Subcutaneous abdominal adipose tissue (tissue), 5 donors: ENCODE measurements at regions not wholly inside any gene's neighbourhood (a gene's known extent, or its start where the extent isn't known, plus 50 kb on each side); places are given as distances from the start of the nearest gene placed in this dataset.

Experiments
- H3K27ac ChIP-seq: one replicate; pipeline ENCODE4 v1.7.0; 2013; ENCODE audit warnings: low read depth, mild to moderate bottlenecking, inconsistent platforms, low read length, moderate library complexity
- H3K27me3 ChIP-seq, 5 donors: one replicate each; pipeline ENCODE4 v1.7.0; 2013; ENCODE audit warnings: low read length in 5 of 5, inconsistent platforms in 1 of 5; ENCODE audit not compliant: control insufficient read depth in 5 of 5, insufficient read depth in 4 of 5
- H3K36me3 ChIP-seq, 5 donors: one replicate each; pipeline ENCODE4 v1.7.0; 2013; ENCODE audit warnings: low read length in 5 of 5; ENCODE audit not compliant: control insufficient read depth in 5 of 5, insufficient read depth in 5 of 5
- H3K4me1 ChIP-seq, 5 donors: one replicate each; pipeline ENCODE4 v1.7.0; 2013; ENCODE audit warnings: low read length in 5 of 5, mild to moderate bottlenecking in 3 of 5, moderate library complexity in 1 of 5; ENCODE audit not compliant: control insufficient read depth in 5 of 5, insufficient read depth in 5 of 5
- H3K4me3 ChIP-seq, 5 donors: one replicate each; pipeline ENCODE4 v1.7.0; 2013; ENCODE audit warnings: low read length in 5 of 5, low read depth in 1 of 5
- H3K9ac ChIP-seq, 5 donors: one replicate each; pipeline ENCODE4 v1.7.0; 2013; ENCODE audit warnings: low read length in 5 of 5, mild to moderate bottlenecking in 4 of 5, moderate library complexity in 3 of 5
- H3K9me3 ChIP-seq, 5 donors: one replicate each; pipeline ENCODE4 v1.7.0; 2013; ENCODE audit warnings: low read length in 5 of 5; ENCODE audit not compliant: control insufficient read depth in 5 of 5
- donor health status: healthy.
- donor health status: healthy.
- donor health status: healthy.
- donor health status: healthy.
- donor health status: healthy.

DNA sequence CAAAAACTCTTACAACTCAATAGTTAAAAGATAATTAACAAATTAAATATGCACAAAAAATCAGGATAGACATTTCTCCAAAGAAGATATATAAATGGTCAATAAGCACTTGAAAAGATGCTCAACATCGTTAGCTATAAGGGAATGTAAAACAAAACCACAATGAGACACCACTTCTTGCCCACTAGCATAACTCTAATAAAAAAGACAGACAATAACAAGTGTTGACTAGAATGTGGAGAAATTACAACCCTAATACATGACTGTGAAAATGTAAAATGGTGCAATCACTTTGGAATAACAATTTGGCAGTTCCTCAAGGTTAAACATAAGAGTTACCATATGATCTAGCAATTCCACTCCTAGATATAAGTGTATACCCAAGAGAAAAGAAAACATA lies 74.3 kb upstream of the PCGF5 start:
- H3K4me3 ChIP-seq, result no peak overlapping the region
- H3K9ac ChIP-seq, result no peak overlapping the region
- H3K36me3 ChIP-seq, result no peaks in the 10 kb centered on the region
- H3K27ac ChIP-seq, result no peak overlapping the region
- no peaks in the 10 kb centered on the region for H3K9me3 ChIP-seq
- H3K4me1 ChIP-seq, result no peaks in the 10 kb centered on the region
- no peaks in the 10 kb centered on the region for H3K27me3 ChIP-seq

DNA sequence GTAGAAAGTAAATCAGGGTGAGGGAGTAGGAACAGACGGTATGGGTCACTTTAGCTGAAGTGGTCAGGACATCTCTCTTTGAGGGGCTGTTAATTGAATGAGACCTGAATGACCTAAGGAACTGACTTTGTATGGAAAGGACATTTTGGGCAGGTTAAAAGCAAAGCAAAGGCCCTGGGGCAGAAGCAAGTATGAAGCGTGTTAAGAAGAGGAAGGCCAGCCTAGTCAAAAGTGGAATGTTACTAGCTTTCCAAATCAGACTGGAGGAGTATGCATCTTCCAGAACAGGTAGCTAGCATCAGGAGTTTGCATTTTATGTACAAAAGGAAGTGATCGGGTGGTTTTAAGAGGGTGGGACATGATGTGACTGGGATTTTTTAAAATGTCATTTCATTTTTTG lies 70.9 kb upstream of the PCGF5 start:
- Histone ChIP-seq H3K27ac (no peak overlapping the region), H3K4me3 (no peak overlapping the region), H3K4me1 (no peaks in the 10 kb centered on the region), H3K9ac (no peak overlapping the region), H3K9me3 (no peaks in the 10 kb centered on the region), H3K36me3 (no peaks in the 10 kb centered on the region), H3K27me3 (no peaks in the 10 kb centered on the region)

DNA sequence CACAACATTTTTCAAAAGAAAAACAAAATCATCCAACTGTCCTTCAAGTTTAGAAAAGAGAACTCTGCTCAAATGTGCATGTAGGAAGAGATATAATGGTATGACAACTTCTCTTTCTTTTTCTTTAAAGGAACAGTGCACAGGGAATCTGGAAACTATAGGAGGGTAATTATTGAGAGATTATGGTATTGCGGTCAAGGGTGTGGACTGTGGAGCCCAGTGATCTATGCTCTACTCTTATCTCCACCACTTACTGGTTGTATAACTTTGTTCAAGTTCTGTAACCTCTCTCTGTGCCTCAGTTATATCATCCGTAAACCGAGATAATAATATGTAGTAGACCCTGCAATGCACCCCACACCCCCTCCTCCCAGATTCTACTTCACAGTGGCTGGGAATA lies 69.8 kb upstream of the PCGF5 start:
- Histone ChIP-seq H3K36me3 (no peaks in the 10 kb centered on the region), H3K27me3 (no peaks in the 10 kb centered on the region), H3K4me3 (no peak overlapping the region), H3K9me3 (no peaks in the 10 kb centered on the region), H3K9ac (no peak overlapping the region), H3K4me1 (no peaks in the 10 kb centered on the region), H3K27ac (no peak overlapping the region)

DNA sequence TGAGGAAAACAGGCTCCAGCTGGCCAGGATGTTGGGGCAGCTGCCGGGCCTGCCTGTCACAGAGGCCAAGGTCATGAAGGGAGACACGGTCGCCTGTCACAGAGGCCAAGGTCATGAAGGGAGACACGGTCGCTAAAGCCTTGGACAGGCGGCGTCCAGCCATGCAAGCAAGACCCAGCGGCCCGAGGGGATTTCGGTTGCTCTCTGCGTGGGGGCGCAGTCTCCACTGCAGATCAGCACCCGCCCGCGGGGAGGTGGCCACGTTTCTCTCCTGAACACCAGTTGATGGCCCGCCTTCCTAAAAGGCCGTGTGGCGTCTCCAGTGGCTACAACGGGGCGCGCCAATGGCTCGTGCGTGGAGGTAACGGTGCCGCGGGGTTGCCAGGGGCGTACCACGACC lies 67.0 kb upstream of the PCGF5 start:
- Histone ChIP-seq H3K4me3 (no peak overlapping the region), H3K27me3 (no peaks in the 10 kb centered on the region), H3K9me3 (no peaks in the 10 kb centered on the region), H3K9ac (no peak overlapping the region), H3K4me1 (no peaks in the 10 kb centered on the region), H3K36me3 (no peaks in the 10 kb centered on the region), H3K27ac (no peak overlapping the region)

DNA sequence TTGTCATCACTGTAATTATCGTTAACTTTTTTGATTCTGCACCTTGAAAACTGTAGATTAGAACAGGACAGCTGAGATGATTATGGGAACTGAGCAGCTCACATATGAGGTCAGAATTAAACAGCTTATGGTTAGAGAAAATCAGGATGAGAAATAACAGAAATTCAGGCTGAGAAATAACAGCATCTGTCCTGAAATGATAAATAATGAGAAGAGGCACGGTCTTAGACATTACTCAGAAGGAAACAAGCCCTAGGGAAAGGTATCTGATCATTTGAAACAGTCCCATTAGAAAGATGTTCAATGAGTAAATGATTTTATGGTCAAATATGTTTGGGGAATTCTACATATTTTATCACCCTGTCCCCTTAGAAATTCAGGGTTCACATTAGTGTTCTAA lies 65.6 kb upstream of the PCGF5 start:
- Histone ChIP-seq H3K9me3 (no peaks in the 10 kb centered on the region), H3K9ac (no peak overlapping the region), H3K27ac (no peak overlapping the region), H3K36me3 (no peaks in the 10 kb centered on the region), H3K4me1 (no peaks in the 10 kb centered on the region), H3K27me3 (no peaks in the 10 kb centered on the region), H3K4me3 (no peak overlapping the region)

DNA sequence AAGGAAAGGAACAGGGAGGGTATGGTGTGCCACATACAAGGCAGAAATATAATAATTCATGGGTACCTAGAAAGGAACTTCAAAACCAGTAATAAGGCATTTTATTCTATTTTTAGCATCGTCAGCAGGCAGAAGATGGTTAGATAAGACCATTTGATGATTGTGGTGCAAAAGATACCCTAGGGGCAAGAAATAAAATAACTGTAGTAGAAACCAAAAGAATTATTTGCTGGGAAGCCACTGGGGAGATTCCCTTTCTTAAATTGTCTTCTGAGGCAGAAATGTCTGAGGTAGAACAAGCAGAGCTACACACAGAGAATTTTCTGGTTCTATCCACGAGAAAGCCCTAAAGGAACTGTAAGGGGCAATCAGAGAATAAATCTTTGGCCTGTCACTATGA lies 64.3 kb upstream of the PCGF5 start:
- no peak overlapping the region for H3K27ac ChIP-seq
- no peaks in the 10 kb centered on the region for H3K36me3 ChIP-seq
- no peak overlapping the region for H3K4me3 ChIP-seq
- H3K9ac ChIP-seq, result no peak overlapping the region
- no peaks in the 10 kb centered on the region for H3K9me3 ChIP-seq
- no peaks in the 10 kb centered on the region for H3K27me3 ChIP-seq
- no peaks in the 10 kb centered on the region for H3K4me1 ChIP-seq

DNA sequence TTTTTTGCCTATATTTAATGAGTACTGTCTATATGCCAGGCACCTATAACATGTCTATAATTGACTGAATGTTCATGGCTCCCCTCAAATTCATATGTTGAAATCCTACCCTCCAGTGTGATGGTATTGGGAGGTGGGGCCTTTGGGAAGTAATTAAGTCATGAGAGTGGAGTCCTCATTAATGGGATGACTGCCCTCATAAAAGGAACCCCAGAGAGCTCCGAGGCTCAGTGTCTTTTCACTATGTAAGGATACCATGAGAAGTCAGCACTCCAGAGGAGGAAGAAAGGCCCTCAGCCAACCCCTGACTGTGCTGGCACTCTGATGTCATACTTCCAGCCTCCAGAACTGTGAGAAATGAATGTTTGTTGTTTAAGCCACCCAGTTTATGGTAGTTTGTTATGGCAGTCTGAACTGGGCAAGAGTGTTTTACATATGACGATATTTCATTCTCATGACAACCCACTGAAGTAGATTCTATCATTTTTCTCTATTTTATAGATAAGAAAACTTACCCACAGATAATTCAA lies 61.1 kb upstream of the PCGF5 start:
- H3K9ac ChIP-seq, result no peak overlapping the region

DNA sequence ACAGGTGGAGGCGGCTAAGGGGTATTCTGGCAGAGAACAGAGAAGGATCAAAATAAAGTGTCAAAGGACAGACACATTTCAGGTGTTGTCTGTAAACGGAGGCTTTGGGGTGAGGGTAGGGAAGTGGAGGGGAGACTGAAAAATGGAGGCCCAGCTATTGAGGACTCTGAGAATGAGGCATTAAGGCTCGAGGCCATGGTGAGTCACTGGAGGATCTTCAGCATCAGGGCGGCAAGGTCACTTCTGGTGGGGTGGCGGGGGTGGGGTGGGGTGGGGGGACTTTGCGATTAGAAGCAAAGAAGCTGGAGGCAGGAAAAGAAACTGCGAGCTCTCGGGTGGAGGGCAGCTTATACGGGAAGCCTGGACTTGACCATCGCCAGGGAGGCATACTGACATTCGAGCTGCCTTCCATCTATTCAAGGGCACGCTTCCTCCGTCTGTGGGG lies 58.4 kb upstream of the PCGF5 start:
- Histone ChIP-seq H3K27me3 (no peaks in the 10 kb centered on the region), H3K27ac (peak overlapping the region; percentile 71), H3K36me3 (no peaks in the 10 kb centered on the region), H3K9ac (peak overlapping the region in 4 of 5 donors; percentile 70 to 83 (median 78)), H3K9me3 (no peaks in the 10 kb centered on the region), H3K4me3 (peak overlapping the region; percentile 76 to 90 (median 77)), H3K4me1 (peaks cover 0 to 16% (median 9%) of the 10 kb centered on the region in 5 donors)

More for the DNA sequence above, 61.1 kb upstream of the PCGF5 start:
- Histone ChIP-seq H3K9me3 (no peaks in the 10 kb centered on the region), H3K36me3 (no peaks in the 10 kb centered on the region), H3K27me3 (no peaks in the 10 kb centered on the region), H3K4me3 (no peak overlapping the region), H3K4me1 (peaks cover 0 to 15% (median 7%) of the 10 kb centered on the region in 5 donors), H3K27ac (no peak overlapping the region)

DNA sequence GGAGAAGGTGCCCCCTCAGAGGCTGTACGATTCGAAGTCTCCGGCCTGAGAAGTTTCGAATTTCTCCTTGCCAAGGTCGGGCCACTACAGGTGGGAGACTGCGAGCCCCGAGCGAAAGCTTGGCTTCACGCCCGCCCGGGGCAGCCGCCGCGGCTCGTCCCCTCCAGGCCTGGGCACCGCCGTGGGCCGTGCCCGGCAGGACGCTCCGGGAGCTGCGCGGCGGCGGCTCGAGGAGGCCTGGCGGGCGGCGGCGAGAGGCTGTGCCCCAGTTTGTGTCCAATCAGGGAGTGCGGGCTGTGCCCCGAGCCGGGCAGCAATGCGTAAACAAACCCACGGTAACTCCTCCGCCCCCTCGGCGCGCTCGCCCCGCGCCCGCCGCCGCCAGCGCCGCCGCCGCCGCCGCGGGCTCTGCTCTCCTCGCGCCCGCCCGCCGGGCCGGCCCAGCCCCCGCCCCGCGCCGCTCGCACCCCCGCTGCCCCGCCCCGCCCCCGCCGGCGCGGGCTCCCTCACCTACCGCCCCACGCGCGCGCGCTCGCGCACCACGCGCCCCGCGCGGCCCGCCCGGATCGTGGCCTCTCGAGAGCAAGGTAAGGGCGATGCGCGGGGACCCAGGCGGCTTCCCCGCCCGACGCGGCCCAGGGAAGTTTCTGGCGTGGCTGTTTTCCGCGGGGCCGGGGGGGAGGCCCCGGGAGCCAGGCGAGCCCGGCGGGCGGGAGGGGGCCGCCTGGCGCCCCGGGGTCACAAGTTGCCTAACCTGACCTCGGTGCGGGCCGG lies 57.8 kb upstream of the PCGF5 start:
- H3K4me3 ChIP-seq, result peak overlapping the region; percentile 76 to 90 (median 77)

DNA sequence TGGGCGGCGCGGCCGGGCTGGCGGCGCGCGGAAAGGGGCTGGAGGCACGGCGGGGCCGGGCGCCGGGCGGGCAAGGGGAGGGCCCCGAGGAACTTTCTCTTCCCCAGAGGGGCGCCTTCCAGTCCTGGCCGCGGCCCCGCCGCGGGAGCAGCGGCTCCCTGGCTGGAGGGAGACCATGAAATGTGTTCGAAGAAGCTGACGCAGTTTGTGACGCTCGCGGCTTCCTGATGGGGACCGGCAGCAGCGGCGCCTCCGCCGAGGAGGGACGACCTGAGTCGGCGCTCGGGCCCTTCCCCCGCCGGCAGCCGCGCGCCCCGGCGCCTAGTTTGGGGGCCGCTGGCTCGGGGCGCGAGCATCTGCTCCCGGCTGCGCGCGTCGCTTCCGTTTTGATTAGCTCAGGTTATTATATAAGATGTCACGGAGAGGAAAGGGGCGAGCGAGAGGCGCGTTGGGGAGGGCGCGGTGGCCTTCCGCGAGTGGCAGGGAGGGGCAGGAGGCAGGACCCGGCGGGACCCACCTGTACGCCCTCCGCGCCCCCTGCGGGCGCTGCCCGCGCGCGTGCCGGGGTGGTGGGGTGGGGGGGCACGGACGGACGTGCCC lies 57.1 kb upstream of the PCGF5 start:
- Histone ChIP-seq H3K4me1 (peaks cover 0 to 16% (median 9%) of the 10 kb centered on the region in 5 donors), H3K27me3 (no peaks in the 10 kb centered on the region), H3K9me3 (no peaks in the 10 kb centered on the region), H3K9ac (peak overlapping the region in 4 of 5 donors; percentile 79 to 95 (median 91)), H3K27ac (peak overlapping the region; percentile 73), H3K4me3 (peak overlapping the region in 4 of 5 donors; percentile 76 to 88 (median 77)), H3K36me3 (no peaks in the 10 kb centered on the region)

More for the DNA sequence above, 57.8 kb upstream of the PCGF5 start:
- Histone ChIP-seq H3K27ac (peak overlapping the region; percentile 73), H3K9me3 (no peaks in the 10 kb centered on the region), H3K4me1 (peaks cover 0 to 16% (median 9%) of the 10 kb centered on the region in 5 donors), H3K9ac (peak overlapping the region in 4 of 5 donors; percentile 83 to 95 (median 91)), H3K36me3 (no peaks in the 10 kb centered on the region), H3K27me3 (no peaks in the 10 kb centered on the region)
